Lower leg skin (tissue), 3 donors: ENCODE measurements at regions not wholly inside any gene's neighbourhood (a gene's known extent, or its start where the extent isn't known, plus 50 kb on each side); places are given as distances from the start of the nearest gene placed in this dataset.

Source experiments
- CTCF ChIP-seq, 3 donors: fragments of 450-650 bp; IDR thresholded peaks; one replicate each; pipeline ENCODE4 v1.5.1; 2016; ENCODE audit warnings: antibody characterized with exemption in 3 of 3, mild to moderate bottlenecking in 3 of 3, moderate library complexity in 2 of 3
- POLR2A ChIP-seq, 2 donors: fragments of 450-650 bp; IDR thresholded peaks; one replicate each; pipeline ENCODE4 v1.6.1; 2016 to 2017; ENCODE audit warnings: antibody characterized with exemption in 2 of 2, mild to moderate bottlenecking in 1 of 2, moderate library complexity in 1 of 2

GRCh38 chr22:27666272-27666997 is 135.1 kb downstream of the MN1 start:
- TF ChIP-seq CTCF (IDR thresholded peaks at IDR 0.05): no peak
- TF ChIP-seq POLR2A (IDR thresholded peaks at IDR 0.05): no peak
